GM12892 (cell line): ENCODE measurements at regions not wholly inside any gene's neighbourhood (a gene's known extent, or its start where the extent isn't known, plus 50 kb on each side); places are given as distances from the start of the nearest gene placed in this dataset.

Experiments
- DNase-seq: peaks from one replicate; pipeline ENCODE4 v3.0.0; 2011; ENCODE audit not compliant: insufficient read length
- FAIRE-seq: peaks from 2 replicates; lab custom pipeline; 2011; peaks lifted over from hg19 to GRCh38; lab: Jason Lieb, UNC
- POLR2A ChIP-seq: IDR thresholded peaks from 2 replicates; pipeline ENCODE4 v1.6.1; 2011; ENCODE audit warnings: low read depth, low read length, control low read depth
- POLR2AphosphoS5 ChIP-seq: IDR thresholded peaks from 2 replicates; pipeline ENCODE4 v1.6.1; 2011; ENCODE audit warnings: low read depth, low read length, control low read depth
- TAF1 ChIP-seq: IDR thresholded peaks from 2 replicates; pipeline ENCODE4 v1.6.1; 2011; ENCODE audit warnings: low read depth, mild to moderate bottlenecking, control low read depth, low read length, borderline replicate concordance

GRCh38 chr10:111207500-111207899, 130.7 kb downstream of the ADRA2A start:
- DNase-seq: no peak
- no peak for FAIRE-seq
- TF ChIP-seq POLR2AphosphoS5 (no peak), POLR2A (no peak), TAF1 (no peak)

GRCh38 chr10:111208951-111209350, 132.1 kb downstream of the ADRA2A start:
- TF ChIP-seq POLR2A: no peak
- DNase-seq (no peak), FAIRE-seq (no peak)

- DNase-seq: no peak
- no peak for FAIRE-seq
- TF ChIP-seq POLR2A (no peak), POLR2AphosphoS5 (no peak), TAF1 (no peak)
These were observed 132.9 kb downstream of the ADRA2A start for GRCh38 chr10:111209692-111210091.

- DNase-seq (no peak), FAIRE-seq (no peak)
- no peak for TF ChIP-seq POLR2AphosphoS5
- no peak for TF ChIP-seq POLR2A
- no peak for TF ChIP-seq TAF1
These were observed 134.4 kb downstream of the ADRA2A start for GRCh38 chr10:111211241-111211640.

GRCh38 chr10:111211706-111212105, 134.9 kb downstream of the ADRA2A start:
- TF ChIP-seq POLR2A: no peak
- TF ChIP-seq POLR2AphosphoS5: no peak
- no peak for TF ChIP-seq TAF1
- FAIRE-seq: no peak
- no peak for DNase-seq

GRCh38 chr10:111221682-111222480, 145.1 kb downstream of the ADRA2A start:
- FAIRE-seq (no peak), DNase-seq (no peak)
- TF ChIP-seq POLR2A: no peak
- no peak for TF ChIP-seq POLR2AphosphoS5
- no peak for TF ChIP-seq TAF1

GRCh38 chr10:111222961-111223360, 146.1 kb downstream of the ADRA2A start:
- DNase-seq (no peak), FAIRE-seq (no peak)
- TF ChIP-seq TAF1: no peak
- TF ChIP-seq POLR2AphosphoS5: no peak
- TF ChIP-seq POLR2A: no peak

- DNase-seq (no peak), FAIRE-seq (no peak)
- TF ChIP-seq TAF1: no peak
- TF ChIP-seq POLR2AphosphoS5: no peak
- no peak for TF ChIP-seq POLR2A
These were observed 154.9 kb downstream of the ADRA2A start for GRCh38 chr10:111231779-111232178.

- DNase-seq (no peak), FAIRE-seq (no peak)
- TF ChIP-seq TAF1: no peak
- TF ChIP-seq POLR2A: no peak
- no peak for TF ChIP-seq POLR2AphosphoS5
These were observed 156.6 kb downstream of the ADRA2A start for GRCh38 chr10:111233439-111233838.

- TF ChIP-seq POLR2A (no peak), POLR2AphosphoS5 (no peak), TAF1 (no peak)
These were observed 157.5 kb downstream of the ADRA2A start for GRCh38 chr10:111234234-111234913.

GRCh38 chr10:111234914-111235302, 158.1 kb downstream of the ADRA2A start:
- TF ChIP-seq POLR2A: no peak
- DNase-seq: no peak
- FAIRE-seq: no peak

More at GRCh38 chr10:111234234-111234913, 157.5 kb downstream of the ADRA2A start:
- no peak for DNase-seq
- FAIRE-seq: no peak

- DNase-seq (no peak), FAIRE-seq (no peak)
- no peak for TF ChIP-seq POLR2A
- TF ChIP-seq POLR2AphosphoS5: no peak
- TF ChIP-seq TAF1: no peak
These were observed 163.5 kb downstream of the ADRA2A start for GRCh38 chr10:111240348-111240747.

GRCh38 chr10:111243126-111243525, 166.3 kb downstream of the ADRA2A start:
- DNase-seq: no peak
- FAIRE-seq: no peak
- TF ChIP-seq POLR2A: no peak
- TF ChIP-seq TAF1: no peak
